ENCODE measurements at regions not wholly inside any gene's neighbourhood (a gene's known extent, or its start where the extent isn't known, plus 50 kb on each side); places are given as distances from the start of the nearest gene placed in this dataset.

DNA sequence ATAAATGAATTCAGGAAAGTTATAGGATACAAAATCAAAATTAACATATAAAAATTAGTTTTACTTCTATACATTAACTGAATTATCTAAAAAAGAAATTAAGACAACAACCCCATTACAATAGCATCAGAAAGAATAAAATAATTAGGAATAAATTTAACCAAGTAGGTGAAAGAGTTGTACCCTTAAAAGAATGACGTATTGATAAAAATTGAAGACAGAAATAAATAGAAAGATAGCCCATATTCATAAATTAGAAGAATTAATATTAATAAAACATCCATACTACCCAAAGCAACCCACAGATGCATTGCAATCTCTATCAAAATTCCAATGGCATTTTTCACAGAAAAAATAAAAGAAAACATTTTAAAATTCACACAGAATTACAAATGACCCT is 242.8 kb downstream of the MMUT start:
- no peak for TF ChIP-seq MAFK (conservative IDR thresholded peaks at IDR 0.05 in 1 of 2, IDR thresholded peaks at IDR 0.05 in 1 of 2; ENCODE audit: low read length in 2 of 2)
- TF ChIP-seq, protein P1, sequence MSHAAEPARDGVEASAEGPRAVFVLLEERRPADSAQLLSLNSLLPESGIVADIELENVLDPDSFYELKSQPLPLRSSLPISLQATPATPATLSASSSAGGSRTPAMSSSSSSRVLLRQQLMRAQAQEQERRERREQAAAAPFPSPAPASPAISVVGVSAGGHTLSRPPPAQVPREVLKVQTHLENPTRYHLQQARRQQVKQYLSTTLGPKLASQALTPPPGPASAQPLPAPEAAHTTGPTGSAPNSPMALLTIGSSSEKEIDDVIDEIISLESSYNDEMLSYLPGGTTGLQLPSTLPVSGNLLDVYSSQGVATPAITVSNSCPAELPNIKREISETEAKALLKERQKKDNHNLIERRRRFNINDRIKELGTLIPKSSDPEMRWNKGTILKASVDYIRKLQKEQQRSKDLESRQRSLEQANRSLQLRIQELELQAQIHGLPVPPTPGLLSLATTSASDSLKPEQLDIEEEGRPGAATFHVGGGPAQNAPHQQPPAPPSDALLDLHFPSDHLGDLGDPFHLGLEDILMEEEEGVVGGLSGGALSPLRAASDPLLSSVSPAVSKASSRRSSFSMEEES (CRISPR knock-in tag; IDR thresholded peaks at IDR 0.05): no peak
- TF ChIP-seq ZNF335 (CRISPR knock-in tag; IDR thresholded peaks at IDR 0.05): no peak
- no peak for TF ChIP-seq RAD21 (CRISPR knock-in tag; IDR thresholded peaks at IDR 0.05)
- no peak for TF ChIP-seq DDIT3 (CRISPR knock-in tag; IDR thresholded peaks at IDR 0.05)
- TF ChIP-seq ZFX (CRISPR knock-in tag; IDR thresholded peaks at IDR 0.05; ENCODE audit: low read depth): no peak
- no peak for TF ChIP-seq ZNF850 (CRISPR knock-in tag; conservative IDR thresholded peaks at IDR 0.05)
- TF ChIP-seq USF2 (IDR thresholded peaks at IDR 0.05; ENCODE audit: low read depth, low read length): no peak
- TF ChIP-seq USF2 (CRISPR knock-in tag; IDR thresholded peaks at IDR 0.05; ENCODE audit: borderline replicate concordance): no peak
- no peak for TF ChIP-seq POLR2AphosphoS5 (IDR thresholded peaks at IDR 0.05; ENCODE audit: low read depth, low read length)
